Activated CD4-positive, alpha-beta T cell treated with anti-CD3 and anti-CD28 coated beads, Interleukin-2, amount 50 U/mL, for 24 hours (primary cell): ENCODE measurements at regions not wholly inside any gene's neighbourhood (a gene's known extent, or its start where the extent isn't known, plus 50 kb on each side); places are given as distances from the start of the nearest gene placed in this dataset.
"Not testable (repeated sequence)": the region's sequence is repeated elsewhere in the genome, so short reads cannot be mapped to it uniquely, and the experiment has no call there.

Experiments used
- DNase-seq, 2 donors: peaks; one replicate each; pipeline ENCODE4 v3.0.0-alpha.2; 2020; ENCODE audit warnings: low read depth in 1 of 2, low spot score in 1 of 2

GRCh38 chr13:87302931-87303330 lies 368.2 kb upstream of the SLITRK5 start:
- no peak for DNase-seq

GRCh38 chr13:87311165-87311564 lies 360.0 kb upstream of the SLITRK5 start:
- no peak for DNase-seq

GRCh38 chr13:87314822-87315221 lies 356.3 kb upstream of the SLITRK5 start:
- DNase-seq: no peak

- DNase-seq: no peak
These were observed 348.8 kb upstream of the SLITRK5 start for GRCh38 chr13:87322386-87322785.

- no peak for DNase-seq
These were observed 346.6 kb upstream of the SLITRK5 start for GRCh38 chr13:87324558-87324957.

DNA sequence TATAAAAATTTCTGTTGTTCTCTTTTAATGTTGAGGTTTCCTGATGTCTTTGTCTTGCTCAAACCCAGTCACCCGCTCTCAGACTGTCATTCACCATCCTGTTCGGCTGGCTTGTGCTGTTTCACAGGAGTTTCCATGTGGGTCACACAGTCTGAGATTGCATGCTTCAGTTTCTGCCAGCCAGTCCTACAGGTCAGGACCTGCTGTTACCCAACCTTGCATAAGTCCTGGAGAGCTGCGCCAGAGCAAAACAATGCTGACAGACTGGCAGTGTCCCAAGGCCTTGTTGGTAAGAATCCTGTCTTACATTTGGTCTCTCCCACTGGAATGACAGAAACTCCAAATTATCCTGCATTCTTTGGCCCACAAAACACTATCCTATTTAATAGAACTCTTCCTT lies 340.0 kb upstream of the SLITRK5 start:
- no peak for DNase-seq

GRCh38 chr13:87333599-87333998 lies 337.6 kb upstream of the SLITRK5 start:
- DNase-seq: no peak

DNA sequence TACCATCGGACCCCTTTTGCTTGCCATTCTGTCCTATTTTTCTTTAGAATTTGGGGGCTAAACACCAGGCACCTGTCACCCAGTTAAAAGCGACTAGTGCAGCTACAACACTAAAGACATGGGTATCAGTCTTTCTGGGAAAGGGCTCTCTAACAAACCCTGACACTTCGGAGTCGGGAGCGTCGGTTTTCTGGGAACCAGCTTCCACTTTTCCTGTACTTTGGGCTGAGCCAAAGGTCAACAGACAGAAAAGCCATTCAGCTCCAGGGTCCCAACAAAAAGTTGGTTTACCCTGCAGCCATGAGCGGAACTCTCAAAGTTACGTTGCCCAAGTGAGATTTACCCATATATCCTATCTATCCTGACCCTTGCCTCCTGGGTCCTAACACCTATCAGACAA lies 337.0 kb upstream of the SLITRK5 start:
- no peak for DNase-seq

DNA sequence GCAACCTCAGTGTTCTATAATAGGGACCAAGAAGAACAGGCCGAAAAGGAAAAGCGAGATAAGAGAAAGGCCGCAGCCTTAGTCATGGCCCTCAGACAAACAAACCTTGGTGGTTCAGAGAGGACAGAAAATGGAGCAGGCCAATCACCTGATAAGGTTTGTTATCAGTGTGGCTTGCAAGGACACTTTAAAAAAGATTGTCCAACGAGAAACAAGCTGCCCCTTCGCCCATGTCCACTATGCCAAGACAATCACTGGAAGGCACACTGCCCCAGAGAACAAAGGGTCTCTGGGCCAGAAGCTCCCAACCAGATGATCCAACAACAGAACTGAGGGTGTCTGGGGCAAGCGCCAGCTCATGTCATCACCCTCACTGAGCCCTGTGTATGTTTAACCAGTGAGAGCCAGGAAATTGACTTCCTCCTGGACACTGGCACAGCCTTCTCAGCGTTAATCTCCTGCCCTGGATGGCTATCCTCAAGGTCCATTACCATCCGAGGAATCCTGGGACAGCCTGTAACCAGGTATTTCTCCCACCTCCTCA lies 334.8 kb upstream of the SLITRK5 start:
- not testable (repeated sequence) for DNase-seq

DNA sequence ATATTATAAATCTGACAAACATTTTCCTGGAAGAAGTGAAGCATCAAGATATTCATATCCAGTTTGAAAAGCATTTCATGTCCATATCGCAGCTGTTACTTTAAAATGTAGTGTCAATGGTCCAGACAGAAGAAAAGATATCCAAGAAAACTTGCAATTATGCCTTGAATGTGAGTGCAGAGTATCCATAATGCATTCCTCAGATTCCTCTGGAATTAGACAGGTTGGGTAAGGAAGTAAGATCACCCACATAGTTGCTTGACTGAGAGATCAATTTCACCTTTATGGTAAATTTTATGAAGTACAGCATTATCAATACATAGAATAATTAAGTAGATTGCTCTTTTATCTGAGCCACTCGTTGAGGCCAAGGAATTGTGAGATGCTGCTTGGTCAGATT lies 327.0 kb upstream of the SLITRK5 start:
- DNase-seq: no peak

- no peak for DNase-seq
These were observed 315.7 kb upstream of the SLITRK5 start for GRCh38 chr13:87355451-87355850.

GRCh38 chr13:87356314-87356713 lies 314.9 kb upstream of the SLITRK5 start:
- no peak for DNase-seq

DNA sequence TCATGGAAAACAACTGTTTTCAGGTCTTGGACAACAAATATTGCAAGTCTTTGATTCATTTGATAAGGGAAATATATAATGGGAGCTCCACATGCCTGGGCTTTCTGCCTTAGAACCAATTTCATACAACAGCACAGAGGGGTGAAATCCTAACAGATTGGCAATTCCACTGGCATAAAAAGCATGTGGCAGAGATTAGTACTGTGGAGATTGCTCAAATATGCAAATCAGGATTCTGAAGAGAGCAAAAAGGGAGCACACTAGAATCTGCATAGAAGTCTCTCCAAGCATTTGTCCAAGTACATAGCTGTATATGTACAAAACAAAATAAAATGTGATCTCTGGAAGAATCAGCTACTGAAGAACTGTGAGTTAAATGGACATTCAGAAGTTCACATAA lies 312.9 kb upstream of the SLITRK5 start:
- no peak for DNase-seq

DNA sequence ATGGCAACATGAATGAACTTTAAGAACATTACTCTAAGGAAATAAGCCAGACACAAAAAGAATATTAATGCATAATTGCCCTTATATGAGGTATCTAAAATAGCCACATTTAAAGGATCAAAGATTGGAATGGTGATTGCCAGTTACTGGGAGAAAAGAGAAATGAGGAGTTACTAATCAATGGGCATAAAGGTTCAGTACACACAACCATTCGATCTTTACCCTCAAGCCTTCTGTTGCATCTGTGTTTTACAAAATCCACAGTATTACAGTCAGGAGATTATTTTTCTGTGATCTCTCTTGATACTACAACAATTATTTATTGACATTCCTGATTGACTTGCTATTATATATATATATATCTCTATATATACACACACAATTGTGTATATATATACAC lies 310.0 kb upstream of the SLITRK5 start:
- no peak for DNase-seq

DNA sequence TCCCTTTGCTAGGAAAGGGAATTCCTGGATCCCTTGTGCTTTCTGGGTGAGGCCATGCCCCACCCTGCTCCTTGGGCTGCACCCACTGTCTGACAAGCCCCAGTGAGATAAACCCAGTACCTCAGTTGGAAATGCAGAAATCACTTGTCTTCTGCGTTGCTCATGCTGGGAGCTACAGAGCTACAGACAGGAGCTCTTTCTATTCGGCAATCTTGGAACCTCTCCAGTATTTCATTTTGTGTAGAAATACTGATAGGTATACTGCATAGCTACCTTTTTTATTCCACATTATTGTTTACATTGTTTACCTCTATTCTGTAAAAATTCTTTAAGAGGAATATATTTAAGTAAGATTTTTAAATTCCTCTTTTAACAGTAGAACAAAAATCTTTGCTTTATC lies 302.5 kb upstream of the SLITRK5 start:
- DNase-seq: no peak

DNA sequence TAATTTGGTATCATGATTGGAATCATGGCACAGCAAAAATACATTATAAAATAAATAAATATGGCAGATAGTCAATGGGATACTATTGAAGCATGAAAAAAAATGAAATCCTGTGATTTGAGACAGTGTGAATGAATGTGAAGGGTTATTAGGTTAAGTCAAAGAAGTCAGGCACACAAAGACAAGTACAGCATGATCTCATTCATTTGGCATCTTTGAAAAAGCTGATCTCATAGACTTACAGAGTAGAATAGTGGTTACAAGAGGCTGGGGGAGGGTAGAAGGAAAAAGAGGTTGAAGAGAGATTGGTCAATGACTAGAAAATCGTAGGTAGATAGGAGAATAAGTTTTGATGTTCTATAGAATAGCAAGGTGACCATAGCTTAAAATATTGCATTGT lies 295.1 kb upstream of the SLITRK5 start:
- no peak for DNase-seq

DNA sequence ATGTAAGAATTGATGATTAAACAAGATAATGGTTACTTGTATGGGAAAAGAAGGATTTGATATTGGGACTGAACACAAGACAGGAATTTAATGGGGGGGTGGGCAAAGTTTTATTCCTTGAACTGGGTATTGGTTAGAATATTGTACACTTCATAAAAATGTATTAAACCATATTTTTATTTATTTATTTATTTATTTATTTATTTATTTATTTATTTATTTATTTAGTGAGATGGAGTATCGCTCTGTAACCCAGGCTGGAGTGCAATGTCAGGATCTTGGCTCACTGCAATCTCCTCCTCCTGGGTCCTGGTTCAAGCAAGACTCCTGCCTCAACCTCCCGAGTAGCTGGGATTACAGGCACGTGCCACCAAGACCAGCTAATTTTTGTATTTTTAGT lies 287.1 kb upstream of the SLITRK5 start:
- no peak for DNase-seq

- no peak for DNase-seq
These were observed 277.8 kb upstream of the SLITRK5 start for GRCh38 chr13:87393358-87393757.

DNA sequence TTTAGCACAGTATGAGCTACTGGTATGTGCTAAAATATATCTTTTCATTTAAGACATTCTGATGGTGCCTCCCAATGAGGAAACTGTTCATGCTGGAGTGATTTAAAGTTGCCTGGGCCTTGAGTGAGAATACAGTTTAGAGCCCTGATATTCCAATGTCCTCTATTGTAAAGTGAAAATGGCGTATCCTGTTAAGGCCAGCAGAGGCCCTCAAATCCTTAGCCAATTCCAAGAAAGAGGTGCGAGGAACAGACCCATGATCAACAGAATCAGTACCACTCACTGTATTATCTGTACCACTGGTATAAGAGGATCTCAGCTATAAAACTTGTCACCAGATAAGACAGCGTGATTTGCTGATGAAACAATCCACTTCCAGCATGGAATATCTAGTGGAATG lies 273.1 kb upstream of the SLITRK5 start:
- DNase-seq: no peak

GRCh38 chr13:87403748-87404432 lies 267.3 kb upstream of the SLITRK5 start:
- no peak for DNase-seq

DNA sequence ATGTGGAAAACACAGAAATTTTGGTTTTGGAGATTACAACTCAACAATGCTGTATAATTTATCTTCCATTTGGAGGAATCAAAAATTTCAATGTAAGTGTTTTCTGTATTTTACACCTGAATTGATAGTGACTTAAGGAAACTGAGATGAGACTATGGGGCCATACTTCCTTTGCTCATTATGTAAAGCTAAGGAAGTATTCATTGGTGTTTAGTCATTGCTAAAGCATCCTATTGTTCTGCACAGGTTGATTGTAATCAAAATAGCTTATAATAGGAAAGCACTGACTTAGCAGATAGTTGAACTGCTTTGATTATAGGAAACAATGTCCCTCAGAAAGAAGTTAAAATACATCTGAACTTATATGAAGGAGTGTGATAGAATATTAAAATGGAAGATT lies 244.4 kb upstream of the SLITRK5 start:
- DNase-seq: no peak

DNA sequence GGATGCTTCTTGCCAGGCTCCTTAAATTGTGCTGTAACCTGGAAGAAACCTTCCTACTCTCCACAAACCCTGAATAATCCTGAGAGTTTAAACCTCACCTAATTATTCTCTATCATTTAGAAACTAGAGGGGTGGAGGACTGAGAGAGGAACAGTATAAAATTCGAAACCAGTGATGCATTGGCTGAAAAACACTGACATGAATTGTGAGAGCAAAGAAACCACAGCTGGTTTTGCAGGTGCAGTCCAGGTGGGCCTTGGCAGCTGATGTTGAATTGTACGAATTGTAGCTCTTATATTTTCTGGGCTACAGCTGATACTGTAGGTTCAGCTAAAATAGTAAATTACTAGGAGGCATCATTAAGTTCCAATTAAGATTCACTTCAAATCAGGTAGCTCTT lies 227.0 kb upstream of the SLITRK5 start:
- DNase-seq: no peak

GRCh38 chr13:87452281-87452680 lies 218.9 kb upstream of the SLITRK5 start:
- DNase-seq: no peak
